Gastroesophageal sphincter (tissue), 3 donors: ENCODE measurements at regions not wholly inside any gene's neighbourhood (a gene's known extent, or its start where the extent isn't known, plus 50 kb on each side); places are given as distances from the start of the nearest gene placed in this dataset.

Source experiments
- EP300 ChIP-seq: sonication (generic); formaldehyde crosslinking; IDR thresholded peaks from one replicate; pipeline ENCODE4 v1.6.1; 2017; ENCODE audit warnings: antibody characterized with exemption, mild to moderate bottlenecking
- POLR2A ChIP-seq, 2 donors: fragments of 450-650 bp; IDR thresholded peaks; one replicate each; pipeline ENCODE4 v1.6.1; 2017; ENCODE audit warnings: antibody characterized with exemption in 2 of 2, mild to moderate bottlenecking in 2 of 2, moderate library complexity in 1 of 2
- POLR2AphosphoS5 ChIP-seq: sonication (generic); formaldehyde crosslinking; IDR thresholded peaks from one replicate; pipeline ENCODE4 v1.6.1; 2017; ENCODE audit warnings: antibody characterized with exemption
- TF ChIP-seq, protein P1 (sequence below), 4 experiments: fragments of 200-600 bp in 2 of 4; fragments of 450-650 bp in 2 of 4; sonication (generic) in 1 of 4; IDR thresholded peaks; one replicate each; pipeline ENCODE4 v1.5.1; 2017 to 2019; ENCODE audit warnings: antibody characterized with exemption in 4 of 4, mild to moderate bottlenecking in 2 of 4, moderate library complexity in 2 of 4

GRCh38 chr10:52570490-52570889 is 202.1 kb downstream of the MBL2 start:
- TF ChIP-seq POLR2A (IDR thresholded peaks at IDR 0.05) (no peak), POLR2AphosphoS5 (no peak), EP300 (no peak)
- TF ChIP-seq, protein P1, sequence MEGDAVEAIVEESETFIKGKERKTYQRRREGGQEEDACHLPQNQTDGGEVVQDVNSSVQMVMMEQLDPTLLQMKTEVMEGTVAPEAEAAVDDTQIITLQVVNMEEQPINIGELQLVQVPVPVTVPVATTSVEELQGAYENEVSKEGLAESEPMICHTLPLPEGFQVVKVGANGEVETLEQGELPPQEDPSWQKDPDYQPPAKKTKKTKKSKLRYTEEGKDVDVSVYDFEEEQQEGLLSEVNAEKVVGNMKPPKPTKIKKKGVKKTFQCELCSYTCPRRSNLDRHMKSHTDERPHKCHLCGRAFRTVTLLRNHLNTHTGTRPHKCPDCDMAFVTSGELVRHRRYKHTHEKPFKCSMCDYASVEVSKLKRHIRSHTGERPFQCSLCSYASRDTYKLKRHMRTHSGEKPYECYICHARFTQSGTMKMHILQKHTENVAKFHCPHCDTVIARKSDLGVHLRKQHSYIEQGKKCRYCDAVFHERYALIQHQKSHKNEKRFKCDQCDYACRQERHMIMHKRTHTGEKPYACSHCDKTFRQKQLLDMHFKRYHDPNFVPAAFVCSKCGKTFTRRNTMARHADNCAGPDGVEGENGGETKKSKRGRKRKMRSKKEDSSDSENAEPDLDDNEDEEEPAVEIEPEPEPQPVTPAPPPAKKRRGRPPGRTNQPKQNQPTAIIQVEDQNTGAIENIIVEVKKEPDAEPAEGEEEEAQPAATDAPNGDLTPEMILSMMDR (IDR thresholded peaks at IDR 0.05) = no peak
